ENCODE measurements at regions not wholly inside any gene's neighbourhood (a gene's known extent, or its start where the extent isn't known, plus 50 kb on each side); places are given as distances from the start of the nearest gene placed in this dataset.

DNA sequence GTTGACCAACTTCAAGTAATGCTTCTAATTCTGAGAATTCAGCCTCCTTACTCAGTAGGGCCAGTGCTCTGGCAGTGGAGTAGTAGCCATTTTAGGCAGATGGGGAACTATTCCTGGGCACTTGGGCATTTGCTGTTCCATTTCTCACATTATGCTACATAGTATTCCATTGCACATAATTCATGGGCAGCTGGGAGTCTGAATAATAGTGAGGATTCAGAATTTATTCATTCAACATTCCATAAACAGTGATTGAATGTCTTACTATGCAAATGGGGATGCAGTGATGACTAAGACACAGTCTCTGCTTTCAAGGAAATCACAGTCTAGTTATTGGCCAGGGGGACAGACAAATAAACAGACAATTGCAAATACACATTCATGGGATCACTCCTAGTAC lies 301.0 kb upstream of the KCNN2 start:
- TF ChIP-seq, protein P1, sequence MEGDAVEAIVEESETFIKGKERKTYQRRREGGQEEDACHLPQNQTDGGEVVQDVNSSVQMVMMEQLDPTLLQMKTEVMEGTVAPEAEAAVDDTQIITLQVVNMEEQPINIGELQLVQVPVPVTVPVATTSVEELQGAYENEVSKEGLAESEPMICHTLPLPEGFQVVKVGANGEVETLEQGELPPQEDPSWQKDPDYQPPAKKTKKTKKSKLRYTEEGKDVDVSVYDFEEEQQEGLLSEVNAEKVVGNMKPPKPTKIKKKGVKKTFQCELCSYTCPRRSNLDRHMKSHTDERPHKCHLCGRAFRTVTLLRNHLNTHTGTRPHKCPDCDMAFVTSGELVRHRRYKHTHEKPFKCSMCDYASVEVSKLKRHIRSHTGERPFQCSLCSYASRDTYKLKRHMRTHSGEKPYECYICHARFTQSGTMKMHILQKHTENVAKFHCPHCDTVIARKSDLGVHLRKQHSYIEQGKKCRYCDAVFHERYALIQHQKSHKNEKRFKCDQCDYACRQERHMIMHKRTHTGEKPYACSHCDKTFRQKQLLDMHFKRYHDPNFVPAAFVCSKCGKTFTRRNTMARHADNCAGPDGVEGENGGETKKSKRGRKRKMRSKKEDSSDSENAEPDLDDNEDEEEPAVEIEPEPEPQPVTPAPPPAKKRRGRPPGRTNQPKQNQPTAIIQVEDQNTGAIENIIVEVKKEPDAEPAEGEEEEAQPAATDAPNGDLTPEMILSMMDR (conservative IDR thresholded peaks at IDR 0.05; ENCODE audit: low read depth in 2 of 2): no peak
- TF ChIP-seq, protein P2, sequence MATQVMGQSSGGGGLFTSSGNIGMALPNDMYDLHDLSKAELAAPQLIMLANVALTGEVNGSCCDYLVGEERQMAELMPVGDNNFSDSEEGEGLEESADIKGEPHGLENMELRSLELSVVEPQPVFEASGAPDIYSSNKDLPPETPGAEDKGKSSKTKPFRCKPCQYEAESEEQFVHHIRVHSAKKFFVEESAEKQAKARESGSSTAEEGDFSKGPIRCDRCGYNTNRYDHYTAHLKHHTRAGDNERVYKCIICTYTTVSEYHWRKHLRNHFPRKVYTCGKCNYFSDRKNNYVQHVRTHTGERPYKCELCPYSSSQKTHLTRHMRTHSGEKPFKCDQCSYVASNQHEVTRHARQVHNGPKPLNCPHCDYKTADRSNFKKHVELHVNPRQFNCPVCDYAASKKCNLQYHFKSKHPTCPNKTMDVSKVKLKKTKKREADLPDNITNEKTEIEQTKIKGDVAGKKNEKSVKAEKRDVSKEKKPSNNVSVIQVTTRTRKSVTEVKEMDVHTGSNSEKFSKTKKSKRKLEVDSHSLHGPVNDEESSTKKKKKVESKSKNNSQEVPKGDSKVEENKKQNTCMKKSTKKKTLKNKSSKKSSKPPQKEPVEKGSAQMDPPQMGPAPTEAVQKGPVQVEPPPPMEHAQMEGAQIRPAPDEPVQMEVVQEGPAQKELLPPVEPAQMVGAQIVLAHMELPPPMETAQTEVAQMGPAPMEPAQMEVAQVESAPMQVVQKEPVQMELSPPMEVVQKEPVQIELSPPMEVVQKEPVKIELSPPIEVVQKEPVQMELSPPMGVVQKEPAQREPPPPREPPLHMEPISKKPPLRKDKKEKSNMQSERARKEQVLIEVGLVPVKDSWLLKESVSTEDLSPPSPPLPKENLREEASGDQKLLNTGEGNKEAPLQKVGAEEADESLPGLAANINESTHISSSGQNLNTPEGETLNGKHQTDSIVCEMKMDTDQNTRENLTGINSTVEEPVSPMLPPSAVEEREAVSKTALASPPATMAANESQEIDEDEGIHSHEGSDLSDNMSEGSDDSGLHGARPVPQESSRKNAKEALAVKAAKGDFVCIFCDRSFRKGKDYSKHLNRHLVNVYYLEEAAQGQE (IDR thresholded peaks at IDR 0.05; ENCODE audit: unreplicated experiment): no peak
- no peak for TF ChIP-seq EZH2 (IDR thresholded peaks at IDR 0.05; ENCODE audit: low read depth, unreplicated experiment)
- no peak for TF ChIP-seq CREB1 (CRISPR knock-in tag; IDR thresholded peaks at IDR 0.05; ENCODE audit: low read depth)
- TF ChIP-seq POLR2AphosphoS5 (IDR thresholded peaks at IDR 0.05; ENCODE audit: low read depth): no peak
- TF ChIP-seq ZNF331 (CRISPR knock-in tag; IDR thresholded peaks at IDR 0.05; ENCODE audit: low read depth): no peak
